Astrocyte (in vitro differentiated cells and primary cell): ENCODE measurements at regions not wholly inside any gene's neighbourhood (a gene's known extent, or its start where the extent isn't known, plus 50 kb on each side); places are given as distances from the start of the nearest gene placed in this dataset.

Experiments
- CTCF ChIP-seq: IDR thresholded peaks from 2 replicates; pipeline ENCODE4 v1.5.1; 2011; ENCODE audit warnings: low read depth, mild to moderate bottlenecking, inconsistent platforms, low read length, moderate library complexity; ENCODE audit not compliant: insufficient read depth
- EZH2 ChIP-seq: IDR thresholded peaks from 2 replicates; pipeline ENCODE4 v1.6.1; 2012; ENCODE audit warnings: mild to moderate bottlenecking, low read length, inconsistent platforms; ENCODE audit not compliant: insufficient read depth

- TF ChIP-seq CTCF (no peak), EZH2 (no peak)
Measured at GRCh38 chrX:38862100-38862499, 60.8 kb downstream of the MID1IP1 start.
